SK-N-SH (cell line): ENCODE measurements at regions not wholly inside any gene's neighbourhood (a gene's known extent, or its start where the extent isn't known, plus 50 kb on each side); places are given as distances from the start of the nearest gene placed in this dataset.

ENCODE experiments used
- CTCF ChIA-PET: fragments of 300-600, 350-600 bp; formaldehyde crosslinking; extraction: SDS; loops from one replicate; lab custom pipeline; 2021; lab: Yijun Ruan, JAX
- POLR2A ChIA-PET: fragments of 350-600 bp; sonication (Branson Sonifier 250); formaldehyde crosslinking; extraction: SDS; loops from one replicate; lab custom pipeline; 2020; ENCODE audit warnings: antibody characterized with exemption, inconsistent platforms; lab: Yijun Ruan, JAX
- DNase-seq: peaks from one replicate; pipeline ENCODE4 v3.0.0; 2012
- H2AFZ ChIP-seq: fragments of 200-600 bp; sonication (generic); 2 replicates; pipeline ENCODE4 v1.8.1; 2016; ENCODE audit warnings: antibody characterized with exemption, mild to moderate bottlenecking, low read depth
- H3F3A ChIP-seq: fragments of 200-600 bp; sonication (generic); replicated peaks from 2 replicates; pipeline ENCODE3; 2016; ENCODE audit warnings: antibody characterized with exemption, mild to moderate bottlenecking; ENCODE audit not compliant: insufficient read depth
- H3K27ac ChIP-seq, 2 experiments: fragments of 200-500 bp in 1 of 2; fragments of 200-600 bp in 1 of 2; sonication (Bioruptor generic) in 1 of 2; sonication (generic), shearing (Covaris generic) in 1 of 2; 2 replicates each; pipeline versions ENCODE4 v1.5.1 to v1.6.1; 2014 to 2016; ENCODE audit warnings: low read depth in 2 of 2, inconsistent platforms in 1 of 2, low read length in 1 of 2, mild to moderate bottlenecking in 1 of 2, mixed read lengths in 1 of 2
- H3K27me3 ChIP-seq: fragments of 200-600 bp; sonication (generic), shearing (Covaris generic); 2 replicates; pipeline ENCODE4 v1.6.1; 2016; ENCODE audit warnings: mixed run types; ENCODE audit not compliant: insufficient read depth
- H3K36me3 ChIP-seq, 2 experiments: fragments of 200-500 bp in 1 of 2; fragments of 200-600 bp in 1 of 2; sonication (Bioruptor generic) in 1 of 2; sonication (generic) in 1 of 2; replicated peaks in 1 of 2; 2 replicates each; pipeline versions ENCODE3 to v1.5.1; 2014 to 2016; ENCODE audit warnings: low read length in 1 of 2, mild to moderate bottlenecking in 1 of 2; ENCODE audit not compliant: insufficient read depth in 2 of 2, control insufficient read depth in 1 of 2
- H3K4me1 ChIP-seq, 2 experiments: fragments of 200-500 bp in 1 of 2; fragments of 200-600 bp in 1 of 2; sonication (Bioruptor generic) in 1 of 2; sonication (generic), shearing (Covaris generic) in 1 of 2; 2 replicates each; pipeline versions ENCODE4 v1.5.1 to v1.6.1; 2014 to 2016; ENCODE audit warnings: low read depth in 1 of 2, low read length in 1 of 2, mixed run types in 1 of 2; ENCODE audit not compliant: insufficient read depth in 2 of 2, control insufficient read depth in 1 of 2
- H3K4me2 ChIP-seq: fragments of 200-600 bp; sonication (generic), shearing (Covaris generic); 2 replicates; pipeline ENCODE4 v1.6.1; 2017; ENCODE audit warnings: mixed run types
- H3K4me3 ChIP-seq, 2 experiments: fragments of 200-500 bp in 1 of 2; fragments of 200-600 bp in 1 of 2; sonication (Bioruptor generic) in 1 of 2; sonication (generic), shearing (Covaris generic) in 1 of 2; 2 replicates each; pipeline versions ENCODE4 v1.5.1 to v1.8.1; 2014 to 2016; ENCODE audit warnings: low read depth in 2 of 2, inconsistent platforms in 1 of 2, low read length in 1 of 2, mild to moderate bottlenecking in 1 of 2, mixed read lengths in 1 of 2, moderate library complexity in 1 of 2
- H3K79me2 ChIP-seq: fragments of 200-600 bp; sonication (generic); 2 replicates; pipeline ENCODE4 v1.8.1; 2017; ENCODE audit warnings: mild to moderate bottlenecking; ENCODE audit not compliant: insufficient read depth
- H3K9ac ChIP-seq: fragments of 200-600 bp; sonication (generic); 2 replicates; pipeline ENCODE4 v1.6.1; 2017; ENCODE audit warnings: mixed run types
- H3K9me2 ChIP-seq: fragments of 200-600 bp; sonication (generic); 2 replicates; pipeline ENCODE4 v1.6.1; 2017; ENCODE audit warnings: mixed run types
- H3K9me3 ChIP-seq: fragments of 200-600 bp; sonication (generic); 2 replicates; pipeline ENCODE4 v1.6.1; 2017; ENCODE audit warnings: mixed run types, mild to moderate bottlenecking, moderate library complexity
- H4K20me1 ChIP-seq: fragments of 200-600 bp; sonication (generic); 2 replicates; pipeline ENCODE4 v1.6.1; 2017; ENCODE audit warnings: mild to moderate bottlenecking, mixed run types; ENCODE audit not compliant: insufficient read depth
- ELF1 ChIP-seq: IDR thresholded peaks from 2 replicates; pipeline ENCODE4 v1.4.0; 2012
- EP300 ChIP-seq, 2 experiments: IDR thresholded peaks; 2 replicates each; pipeline versions ENCODE4 v1.4.0 to v1.6.1; 2012; ENCODE audit warnings: borderline replicate concordance in 1 of 2, low read depth in 1 of 2, low read length in 1 of 2
- FOSL2 ChIP-seq: IDR thresholded peaks from 2 replicates; pipeline ENCODE4 v1.4.0; 2012; ENCODE audit warnings: low read depth, mild to moderate bottlenecking, moderate library complexity, borderline replicate concordance
- FOXJ3 ChIP-seq: sonication (generic); formaldehyde crosslinking; IDR thresholded peaks from 2 replicates; pipeline ENCODE4 v1.5.1; 2020; ENCODE audit warnings: mild to moderate bottlenecking, missing genetic modification reagents
- FOXM1 ChIP-seq: IDR thresholded peaks from 2 replicates; pipeline ENCODE4 v1.4.0; 2012; ENCODE audit warnings: low read depth, mild to moderate bottlenecking
- GABPA ChIP-seq: IDR thresholded peaks from 2 replicates; pipeline ENCODE4 v1.4.0; 2012; ENCODE audit warnings: low read depth, mild to moderate bottlenecking
- GATA2 ChIP-seq: sonication (generic); formaldehyde crosslinking; IDR thresholded peaks from 2 replicates; pipeline ENCODE4 v1.5.0; 2020; ENCODE audit warnings: mild to moderate bottlenecking, missing genetic modification reagents
- NRF1 ChIP-seq: IDR thresholded peaks from 2 replicates; pipeline ENCODE4 v1.6.1; 2012; ENCODE audit warnings: low read depth, mild to moderate bottlenecking, low read length
- POLR2AphosphoS5 ChIP-seq: IDR thresholded peaks from 2 replicates; pipeline ENCODE4 v1.6.1; 2012; ENCODE audit warnings: low read depth, low read length
- RCOR1 ChIP-seq: fragments of 150-350 bp; IDR thresholded peaks from 2 replicates; pipeline ENCODE4 v1.6.1; 2017; ENCODE audit warnings: antibody characterized with exemption, low read length
- SMC3 ChIP-seq: IDR thresholded peaks from 2 replicates; pipeline ENCODE4 v1.6.1; 2012; ENCODE audit warnings: low read depth, low read length, improper control_type of control experiment
- TEAD4 ChIP-seq: IDR thresholded peaks from 2 replicates; pipeline ENCODE4 v1.4.0; 2012; ENCODE audit warnings: mild to moderate bottlenecking, borderline replicate concordance; ENCODE audit not compliant: insufficient read depth
- YY1 ChIP-seq: IDR thresholded peaks from 2 replicates; pipeline ENCODE4 v1.4.0; 2012; ENCODE audit warnings: low read depth, mild to moderate bottlenecking
- WGBS: methylation state at CpG from one replicate; pipeline ENCODE4 v1.1.6; 2017; ENCODE audit warnings: low lambda C conversion rate; 5-methylcytosine and 5-hydroxymethylcytosine counted together
- TF ChIP-seq, protein P1 (sequence below): fragments of 150-350 bp; IDR thresholded peaks from 2 replicates; pipeline ENCODE4 v1.6.1; 2016; ENCODE audit warnings: mild to moderate bottlenecking, low read depth, low read length
- TF ChIP-seq, protein P2 (sequence below): fragments of 200-600 bp; sonication (generic); IDR thresholded peaks from 2 replicates; pipeline ENCODE4 v1.6.1; 2017; ENCODE audit warnings: antibody characterized with exemption, mild to moderate bottlenecking, moderate library complexity
- TF ChIP-seq, protein P3 (sequence below): IDR thresholded peaks from 2 replicates; pipeline ENCODE4; 2012
- TF ChIP-seq, protein P4 (sequence below): IDR thresholded peaks from 2 replicates; pipeline ENCODE4 v1.4.0; 2012; ENCODE audit warnings: low read depth, borderline replicate concordance
- TF ChIP-seq, protein P5 (sequence below): fragments of 150-350 bp; IDR thresholded peaks from 2 replicates; pipeline ENCODE4 v1.6.1; 2017; ENCODE audit warnings: antibody characterized with exemption, low read length, low read depth, borderline replicate concordance

DNA sequence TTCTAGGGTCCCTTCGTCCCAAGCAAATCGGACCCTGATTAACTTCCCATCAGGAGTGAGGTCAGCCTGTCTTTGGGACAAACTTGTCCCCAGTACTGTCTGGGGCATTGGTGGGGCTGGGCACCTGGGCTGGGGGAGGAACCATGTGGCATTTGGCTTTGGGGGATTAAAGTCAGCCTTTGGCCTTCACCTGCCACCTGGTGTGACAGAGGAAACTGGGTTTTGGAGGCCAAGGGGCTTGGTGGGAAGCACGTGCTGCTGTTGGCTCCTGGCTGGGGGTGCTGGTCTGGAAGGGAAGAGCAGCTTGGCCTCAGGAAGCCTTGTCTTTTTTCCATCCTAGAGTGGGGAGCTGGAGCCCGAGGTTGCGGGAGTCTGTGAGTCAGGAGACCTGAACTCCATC, 78.4 kb upstream of the NECTIN1 start:
- no peak overlapping the region for H3K4me2 ChIP-seq
- no peak overlapping the region for H3K9ac ChIP-seq
- no peaks in the 10 kb centered on the region for H3F3A ChIP-seq
- H4K20me1 ChIP-seq: no peaks in the 10 kb centered on the region
- no peaks in the 10 kb centered on the region for H3K79me2 ChIP-seq
- H3K27ac ChIP-seq: no peak overlapping the region; a peak in 1 of 4 replicates
- H2AFZ ChIP-seq: no peak overlapping the region
- no peak for DNase-seq
- H3K27me3 ChIP-seq: no peaks in the 10 kb centered on the region
- POLR2A ChIA-PET: interaction anchor here (0.8 to 1.4 kb wide), 2 partner anchors 10 to 100 kb away, joined by 3 to 4 read pairs; no protein-coding TSS in a partner anchor
- WGBS: 35% methylated on average over 4 of the region's 5 CpGs
- TF ChIP-seq, protein P1, sequence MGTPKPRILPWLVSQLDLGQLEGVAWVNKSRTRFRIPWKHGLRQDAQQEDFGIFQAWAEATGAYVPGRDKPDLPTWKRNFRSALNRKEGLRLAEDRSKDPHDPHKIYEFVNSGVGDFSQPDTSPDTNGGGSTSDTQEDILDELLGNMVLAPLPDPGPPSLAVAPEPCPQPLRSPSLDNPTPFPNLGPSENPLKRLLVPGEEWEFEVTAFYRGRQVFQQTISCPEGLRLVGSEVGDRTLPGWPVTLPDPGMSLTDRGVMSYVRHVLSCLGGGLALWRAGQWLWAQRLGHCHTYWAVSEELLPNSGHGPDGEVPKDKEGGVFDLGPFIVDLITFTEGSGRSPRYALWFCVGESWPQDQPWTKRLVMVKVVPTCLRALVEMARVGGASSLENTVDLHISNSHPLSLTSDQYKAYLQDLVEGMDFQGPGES: no peak
- TF ChIP-seq GABPA: no peak
- no peak for TF ChIP-seq RCOR1
- no peak for TF ChIP-seq NRF1
- TF ChIP-seq, protein P2, sequence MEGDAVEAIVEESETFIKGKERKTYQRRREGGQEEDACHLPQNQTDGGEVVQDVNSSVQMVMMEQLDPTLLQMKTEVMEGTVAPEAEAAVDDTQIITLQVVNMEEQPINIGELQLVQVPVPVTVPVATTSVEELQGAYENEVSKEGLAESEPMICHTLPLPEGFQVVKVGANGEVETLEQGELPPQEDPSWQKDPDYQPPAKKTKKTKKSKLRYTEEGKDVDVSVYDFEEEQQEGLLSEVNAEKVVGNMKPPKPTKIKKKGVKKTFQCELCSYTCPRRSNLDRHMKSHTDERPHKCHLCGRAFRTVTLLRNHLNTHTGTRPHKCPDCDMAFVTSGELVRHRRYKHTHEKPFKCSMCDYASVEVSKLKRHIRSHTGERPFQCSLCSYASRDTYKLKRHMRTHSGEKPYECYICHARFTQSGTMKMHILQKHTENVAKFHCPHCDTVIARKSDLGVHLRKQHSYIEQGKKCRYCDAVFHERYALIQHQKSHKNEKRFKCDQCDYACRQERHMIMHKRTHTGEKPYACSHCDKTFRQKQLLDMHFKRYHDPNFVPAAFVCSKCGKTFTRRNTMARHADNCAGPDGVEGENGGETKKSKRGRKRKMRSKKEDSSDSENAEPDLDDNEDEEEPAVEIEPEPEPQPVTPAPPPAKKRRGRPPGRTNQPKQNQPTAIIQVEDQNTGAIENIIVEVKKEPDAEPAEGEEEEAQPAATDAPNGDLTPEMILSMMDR: no peak
- no peak for TF ChIP-seq EP300 (IDR thresholded peaks at IDR 0.05; ENCODE audit: borderline replicate concordance in 1 of 2, low read depth in 1 of 2, low read length in 1 of 2)
- TF ChIP-seq FOSL2: no peak
- TF ChIP-seq YY1: no peak
- TF ChIP-seq, all 33 proteins: peak for 0
- H3K4me1 ChIP-seq: peaks cover 0 to 36% of the 10 kb centered on the region in 2 experiments; a peak in 1 of 4 replicates
- H3K4me3 ChIP-seq: no peak overlapping the region
- no peaks in the 10 kb centered on the region for H3K36me3 ChIP-seq
- H3K9me3 ChIP-seq: no peaks in the 10 kb centered on the region
- H3K9me2 ChIP-seq: no peaks in the 10 kb centered on the region
- CTCF ChIA-PET: interaction anchor here (0.8 kb wide), 1 partner anchor 13 kb away, joined by 3 read pairs; no protein-coding TSS in a partner anchor

DNA sequence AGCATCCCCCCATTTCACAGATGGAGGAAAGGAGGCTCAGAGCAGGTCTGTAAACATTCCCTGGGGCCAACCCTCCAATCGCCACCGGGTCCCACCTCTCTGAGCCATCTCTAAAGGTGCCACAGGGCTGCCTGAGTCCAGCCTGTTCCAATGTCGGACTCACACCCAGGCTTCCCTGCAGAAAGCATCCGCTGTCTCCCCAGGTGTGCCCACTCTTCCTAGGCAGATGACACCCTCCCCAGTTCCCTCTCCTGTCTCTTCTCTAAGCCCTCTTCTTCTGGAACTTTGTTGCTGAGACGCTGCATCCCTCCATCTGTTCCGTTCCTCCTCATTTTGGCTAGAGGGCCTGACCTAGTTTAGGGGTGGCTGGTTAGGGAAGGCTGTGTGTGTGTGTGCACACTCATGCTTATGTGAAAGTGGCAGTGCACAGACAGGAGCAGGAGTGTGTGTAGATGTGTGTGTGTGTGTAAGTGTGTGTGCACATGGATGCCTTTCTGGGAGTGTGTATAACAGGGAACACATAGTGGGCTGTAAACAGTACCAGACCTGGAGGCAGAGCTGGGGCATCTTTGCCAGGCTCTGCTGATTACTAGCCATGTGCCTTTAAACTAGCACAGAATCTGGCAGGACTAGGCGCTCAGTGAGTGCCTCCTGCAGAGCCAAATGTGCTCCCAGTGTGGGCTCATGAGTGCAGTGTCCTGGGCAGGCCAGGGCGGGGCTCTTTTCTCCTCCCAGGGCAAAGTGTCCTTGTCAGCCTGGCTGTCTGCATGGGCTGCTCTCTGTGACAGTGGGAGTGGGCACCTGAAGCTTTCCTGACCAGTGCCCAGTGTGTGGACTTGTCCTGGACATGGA, 77.3 kb upstream of the NECTIN1 start:
- no peaks in the 10 kb centered on the region for H3K79me2 ChIP-seq
- CTCF ChIA-PET: interaction anchor here (0.8 kb wide), 1 partner anchor 12 kb away, joined by 3 read pairs; no protein-coding TSS in a partner anchor
- H3K27ac ChIP-seq: peak overlapping the region in 1 of 2 experiments; percentile 43; a peak in 1 of 4 replicates
- no peak overlapping the region for H3K4me2 ChIP-seq
- H3K4me1 ChIP-seq: peaks cover 0 to 36% of the 10 kb centered on the region in 2 experiments; a peak in 1 of 4 replicates
- no peaks in the 10 kb centered on the region for H3K36me3 ChIP-seq
- H3F3A ChIP-seq: no peaks in the 10 kb centered on the region
- no peak for DNase-seq
- no peaks in the 10 kb centered on the region for H3K9me2 ChIP-seq
- POLR2A ChIA-PET: interaction anchor here (0.8 to 1.4 kb wide), 2 partner anchors 8 to 101 kb away, joined by 3 to 4 read pairs; no protein-coding TSS in a partner anchor
- H3K27me3 ChIP-seq: no peaks in the 10 kb centered on the region
- H2AFZ ChIP-seq: no peak overlapping the region
- H4K20me1 ChIP-seq: no peaks in the 10 kb centered on the region
- no peaks in the 10 kb centered on the region for H3K9me3 ChIP-seq
- WGBS: 45% methylated on average over 6 of the region's 8 CpGs
- H3K4me3 ChIP-seq: no peak overlapping the region
- H3K9ac ChIP-seq: no peak overlapping the region
- TF ChIP-seq FOXJ3 (no peak), FOXM1 (no peak), GATA2 (CRISPR knock-in tag) (no peak), RCOR1 (no peak), ELF1 (no peak), TEAD4 (no peak), GABPA (no peak), POLR2AphosphoS5 (no peak), NRF1 (no peak), SMC3 (no peak)
- TF ChIP-seq, protein P3, sequence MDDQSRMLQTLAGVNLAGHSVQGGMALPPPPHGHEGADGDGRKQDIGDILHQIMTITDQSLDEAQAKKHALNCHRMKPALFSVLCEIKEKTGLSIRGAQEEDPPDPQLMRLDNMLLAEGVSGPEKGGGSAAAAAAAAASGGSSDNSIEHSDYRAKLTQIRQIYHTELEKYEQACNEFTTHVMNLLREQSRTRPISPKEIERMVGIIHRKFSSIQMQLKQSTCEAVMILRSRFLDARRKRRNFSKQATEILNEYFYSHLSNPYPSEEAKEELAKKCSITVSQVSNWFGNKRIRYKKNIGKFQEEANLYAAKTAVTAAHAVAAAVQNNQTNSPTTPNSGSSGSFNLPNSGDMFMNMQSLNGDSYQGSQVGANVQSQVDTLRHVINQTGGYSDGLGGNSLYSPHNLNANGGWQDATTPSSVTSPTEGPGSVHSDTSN: no peak
- TF ChIP-seq, protein P4, sequence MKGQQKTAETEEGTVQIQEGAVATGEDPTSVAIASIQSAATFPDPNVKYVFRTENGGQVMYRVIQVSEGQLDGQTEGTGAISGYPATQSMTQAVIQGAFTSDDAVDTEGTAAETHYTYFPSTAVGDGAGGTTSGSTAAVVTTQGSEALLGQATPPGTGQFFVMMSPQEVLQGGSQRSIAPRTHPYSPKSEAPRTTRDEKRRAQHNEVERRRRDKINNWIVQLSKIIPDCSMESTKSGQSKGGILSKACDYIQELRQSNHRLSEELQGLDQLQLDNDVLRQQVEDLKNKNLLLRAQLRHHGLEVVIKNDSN: no peak
- TF ChIP-seq, protein P5, sequence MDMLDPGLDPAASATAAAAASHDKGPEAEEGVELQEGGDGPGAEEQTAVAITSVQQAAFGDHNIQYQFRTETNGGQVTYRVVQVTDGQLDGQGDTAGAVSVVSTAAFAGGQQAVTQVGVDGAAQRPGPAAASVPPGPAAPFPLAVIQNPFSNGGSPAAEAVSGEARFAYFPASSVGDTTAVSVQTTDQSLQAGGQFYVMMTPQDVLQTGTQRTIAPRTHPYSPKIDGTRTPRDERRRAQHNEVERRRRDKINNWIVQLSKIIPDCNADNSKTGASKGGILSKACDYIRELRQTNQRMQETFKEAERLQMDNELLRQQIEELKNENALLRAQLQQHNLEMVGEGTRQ: no peak
